Body of pancreas (tissue), 4 donors: ENCODE measurements at regions not wholly inside any gene's neighbourhood (a gene's known extent, or its start where the extent isn't known, plus 50 kb on each side); places are given as distances from the start of the nearest gene placed in this dataset.

Source experiments
- ATAC-seq: fragments of 150-250 bp; one replicate; pipeline ENCODE4 v1.9.1; 2016
- DNase-seq, 4 donors: peaks; one replicate each; pipeline ENCODE4 v3.0.0-alpha.2; 2019
- H3K27ac ChIP-seq, 4 donors: fragments of 200-600 bp; sonication (generic); 1 replicate in 3 of 4; 2 replicates in 1 of 4; pipeline versions ENCODE4 v1.5.1 to v1.6.1; 2016 to 2019; ENCODE audit warnings: mild to moderate bottlenecking in 1 of 4, mixed read lengths in 1 of 4, moderate library complexity in 1 of 4
- H3K27me3 ChIP-seq, 2 donors: fragments of 200-600 bp; sonication (generic); one replicate each; pipeline ENCODE4 v1.6.0; 2016; ENCODE audit warnings: mild to moderate bottlenecking in 1 of 2
- H3K36me3 ChIP-seq, 2 donors: fragments of 200-600 bp; sonication (generic); replicated peaks in 1 of 2; 2 replicates each; pipeline ENCODE4 v1.5.1; 2016; ENCODE audit warnings: low read depth in 2 of 2; ENCODE audit not compliant: insufficient read depth in 1 of 2
- H3K4me1 ChIP-seq: fragments of 200-600 bp; sonication (generic); one replicate; pipeline ENCODE4 v1.6.0; 2016
- H3K4me3 ChIP-seq, 2 donors: fragments of 200-600 bp; sonication (generic); 1 replicate in 1 of 2; 2 replicates in 1 of 2; pipeline ENCODE4 v1.5.1; 2016 to 2019
- H3K9me3 ChIP-seq, 3 donors: fragments of 200-600 bp; sonication (generic); 1 replicate in 2 of 3; 2 replicates in 1 of 3; pipeline ENCODE4 v1.5.1; 2016
- CTCF ChIP-seq, 7 experiments: fragments of 450-650 bp in 4 of 7; fragments of 200-600 bp in 3 of 7; sonication (generic) in 3 of 7; IDR thresholded peaks; one replicate each; pipeline ENCODE4 v1.5.1; 2016 to 2019; ENCODE audit warnings: antibody characterized with exemption in 7 of 7
- POLR2A ChIP-seq, 3 donors: fragments of 450-650 bp; IDR thresholded peaks; one replicate each; pipeline ENCODE4 v1.6.1; 2016; ENCODE audit warnings: antibody characterized with exemption in 3 of 3, mild to moderate bottlenecking in 2 of 3
- WGBS, 2 donors: methylation state at CpG; one replicate each; pipeline ENCODE4 v1.1.5; 2017; 5-methylcytosine and 5-hydroxymethylcytosine counted together
- intact Hi-C: fragments of 100-400 bp; cut with DNase I; formaldehyde crosslinking; loops from one replicate; pipeline ENCODE4 v1.15.1; 2023

DNA sequence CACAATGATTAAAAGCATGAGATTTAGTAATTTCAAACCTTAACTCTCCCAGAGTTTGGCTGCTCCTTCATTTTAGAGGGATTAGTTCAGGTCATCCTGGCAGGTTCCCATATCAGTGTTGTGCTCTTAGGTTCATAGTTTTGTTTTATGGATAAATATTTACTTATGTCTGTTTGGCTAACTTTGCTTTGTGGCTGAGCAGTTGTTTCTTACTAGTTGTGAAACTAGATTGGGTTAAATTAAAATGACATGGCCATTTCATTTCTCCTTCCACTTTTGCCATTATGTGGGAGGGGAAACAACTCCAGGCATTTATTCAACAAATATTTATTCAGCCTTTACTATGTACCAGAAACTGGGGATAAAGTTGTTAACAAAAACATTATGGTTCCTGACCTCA, 158.8 kb downstream of the TMTC3 start:
- no peaks in the 10 kb centered on the region for H3K27me3 ChIP-seq
- H3K36me3 ChIP-seq = no peaks in the 10 kb centered on the region
- no peaks in the 10 kb centered on the region for H3K9me3 ChIP-seq
- ATAC-seq (no peak), DNase-seq (no peak)
- H3K4me1 ChIP-seq = peaks cover 33% of the 10 kb centered on the region
- no peak overlapping the region for H3K27ac ChIP-seq
- no peak overlapping the region for H3K4me3 ChIP-seq
- intact Hi-C loops = no loop called here
- TF ChIP-seq POLR2A (IDR thresholded peaks at IDR 0.05) = no peak
- TF ChIP-seq CTCF (IDR thresholded peaks at IDR 0.05) = no peak

- 93 to 100% methylated on average over 1 of the region's 1 CpG for WGBS, 2 donors
- TF ChIP-seq POLR2A (IDR thresholded peaks at IDR 0.05) (no peak), CTCF (IDR thresholded peaks at IDR 0.05) (no peak)
- Histone ChIP-seq H3K27ac (no peak overlapping the region), H3K9me3 (no peaks in the 10 kb centered on the region), H3K27me3 (no peaks in the 10 kb centered on the region), H3K36me3 (no peaks in the 10 kb centered on the region), H3K4me3 (no peak overlapping the region), H3K4me1 (peaks cover 42% of the 10 kb centered on the region)
- no peak for DNase-seq
- no peak for ATAC-seq
- intact Hi-C loops = no loop called here
Observed at GRCh38 chr12:88303335-88303734, 161.2 kb downstream of the TMTC3 start.

DNA sequence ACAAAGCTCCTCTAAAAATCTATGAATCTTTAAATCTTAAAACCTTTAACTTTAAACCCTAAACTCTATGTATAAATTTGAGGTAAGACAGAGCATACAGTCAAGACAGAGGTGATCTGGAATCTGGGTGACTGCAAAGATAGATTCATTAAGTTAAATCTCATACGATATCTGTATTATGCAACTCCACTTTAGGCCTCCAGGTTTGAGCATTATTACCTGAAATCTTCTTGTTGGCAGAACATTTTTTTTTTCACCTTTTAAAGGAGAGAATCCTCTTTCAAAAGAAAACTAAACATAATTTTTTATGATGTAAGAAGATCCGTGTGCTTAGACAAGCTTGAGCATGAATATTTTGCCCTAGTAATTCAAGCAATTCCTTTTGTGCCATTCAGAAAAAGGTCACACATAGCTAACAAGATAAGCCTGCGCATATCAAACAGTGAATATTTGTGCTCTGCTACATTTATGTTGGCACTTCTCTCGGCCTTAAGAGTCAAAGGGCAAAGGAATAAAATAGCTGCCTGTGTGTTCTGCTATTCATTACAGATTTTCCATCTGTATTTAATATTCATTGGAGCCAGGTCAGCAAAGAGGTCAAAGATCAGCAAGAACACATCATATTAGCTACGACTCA, 163.3 kb downstream of the TMTC3 start:
- DNase-seq (no peak), ATAC-seq (peak; percentile 63)
- WGBS, 2 donors = 17 to 19% methylated on average over 5 of the region's 5 CpGs
- TF ChIP-seq CTCF (IDR thresholded peaks at IDR 0.05) (peak in 1 of 7 experiments; percentile 9), POLR2A (IDR thresholded peaks at IDR 0.05) (no peak)
- no peaks in the 10 kb centered on the region for H3K9me3 ChIP-seq
- no peaks in the 10 kb centered on the region for H3K27me3 ChIP-seq
- no peak overlapping the region for H3K27ac ChIP-seq
- no peaks in the 10 kb centered on the region for H3K36me3 ChIP-seq
- no peak overlapping the region for H3K4me3 ChIP-seq
- intact Hi-C loops = no loop called here
- peaks cover 35% of the 10 kb centered on the region for H3K4me1 ChIP-seq

- DNase-seq = no peak
- Histone ChIP-seq H3K9me3 (no peaks in the 10 kb centered on the region), H3K4me3 (no peak overlapping the region), H3K27ac (no peak overlapping the region), H3K27me3 (no peaks in the 10 kb centered on the region), H3K4me1 (peaks cover 26% of the 10 kb centered on the region), H3K36me3 (no peaks in the 10 kb centered on the region)
- no peak for TF ChIP-seq POLR2A (IDR thresholded peaks at IDR 0.05)
- no peak for TF ChIP-seq CTCF (IDR thresholded peaks at IDR 0.05)
- no peak for ATAC-seq
- WGBS, 2 donors = 23 to 30% methylated on average over 5 of the region's 5 CpGs
- intact Hi-C loops = no loop called here
Observed at GRCh38 chr12:88306471-88307069, 164.5 kb downstream of the TMTC3 start.

- intact Hi-C loops = no loop called here
- Histone ChIP-seq H3K9me3 (no peaks in the 10 kb centered on the region), H3K27me3 (no peaks in the 10 kb centered on the region), H3K36me3 (no peaks in the 10 kb centered on the region), H3K4me1 (peaks cover 26% of the 10 kb centered on the region), H3K4me3 (no peak overlapping the region), H3K27ac (no peak overlapping the region)
- WGBS, 2 donors = 90 to 91% methylated on average over 4 of the region's 4 CpGs
- DNase-seq = no peak
- TF ChIP-seq CTCF (IDR thresholded peaks at IDR 0.05) = no peak
- TF ChIP-seq POLR2A (IDR thresholded peaks at IDR 0.05) = no peak
- ATAC-seq = no peak
Observed at GRCh38 chr12:88307961-88308360, 165.9 kb downstream of the TMTC3 start.
